Right ventricle myocardium inferior (tissue), 1 donor: ENCODE measurements at regions not wholly inside any gene's neighbourhood (a gene's known extent, or its start where the extent isn't known, plus 50 kb on each side); places are given as distances from the start of the nearest gene placed in this dataset.

Experiments used
- ATAC-seq: fragments of 200-7000 bp; cut with Tn5 transposase; one replicate; pipeline ENCODE4 v1.9.1; 2020; ENCODE audit warnings: mild to moderate bottlenecking, moderate library complexity
- DNase-seq: peaks from one replicate; pipeline ENCODE4 v3.0.0; 2021; ENCODE audit errors: missing footprints
- intact Hi-C: fragments of 100-400 bp; cut with DNase I; formaldehyde crosslinking; loops from one replicate; pipeline ENCODE4 v1.11.0; 2022
- donor health status: DM: no; HTN: yes; CAD: no; lungs with severe emphysema.

DNA sequence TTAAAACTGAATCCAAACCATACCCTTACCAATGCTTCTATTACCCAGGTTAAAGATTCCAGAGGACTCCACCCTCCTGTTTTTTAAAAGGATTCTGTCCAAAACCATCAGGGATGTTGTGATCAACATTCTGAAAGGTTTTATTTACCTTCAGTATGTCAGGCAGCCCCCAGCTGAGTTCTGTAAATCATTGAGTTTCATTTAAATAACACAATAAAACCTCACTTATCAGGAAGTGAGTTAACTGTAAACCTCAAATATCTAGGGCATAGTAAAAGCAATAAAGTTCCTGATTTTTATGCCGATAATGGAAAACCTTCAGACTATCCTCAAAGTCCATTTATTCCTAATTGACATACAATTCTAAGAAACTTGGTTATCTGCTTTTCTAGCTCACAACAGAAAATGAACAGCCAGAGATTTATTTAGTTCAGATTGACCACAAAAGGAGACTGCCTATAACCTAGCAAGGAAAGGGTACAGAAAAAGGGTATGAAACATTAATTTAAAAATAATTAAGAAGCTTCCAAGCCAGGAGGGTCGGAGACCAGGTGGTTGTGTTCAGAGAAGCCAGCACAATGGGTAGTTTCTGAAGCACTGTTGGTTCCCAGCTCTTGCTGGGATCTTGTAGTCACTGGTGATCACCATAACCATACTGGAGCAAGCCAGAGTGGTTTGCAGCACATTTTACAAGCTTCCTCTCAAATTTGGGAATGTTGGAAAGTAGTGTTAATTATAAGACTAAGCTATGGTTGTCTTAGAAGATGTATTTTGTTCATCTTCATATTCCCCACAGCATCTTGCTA, 336.4 kb upstream of the FMN2 start:
- DNase-seq (no peak), ATAC-seq (no peak)
- intact Hi-C loops, result no loop called here

DNA sequence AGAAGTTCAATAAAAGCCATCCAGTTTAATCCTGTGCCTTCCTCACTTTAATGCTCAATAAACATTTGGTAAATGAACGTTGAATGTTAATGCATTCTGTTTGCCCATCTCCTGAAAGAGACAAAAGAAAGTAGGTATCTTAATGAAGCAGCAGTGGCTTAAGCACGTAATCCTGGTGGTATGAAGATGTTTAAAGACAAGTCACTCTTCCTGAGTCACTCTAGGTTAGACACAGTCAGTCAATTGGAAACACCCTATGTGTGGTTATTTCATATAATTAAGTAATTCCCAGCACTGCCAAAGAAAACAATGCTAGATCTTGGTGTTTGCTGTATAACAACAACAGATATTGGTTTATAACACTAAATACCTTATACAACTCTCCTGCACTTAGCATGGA, 334.0 kb upstream of the FMN2 start:
- no peak for DNase-seq
- ATAC-seq, result no peak
- intact Hi-C loops, result no loop called here

DNA sequence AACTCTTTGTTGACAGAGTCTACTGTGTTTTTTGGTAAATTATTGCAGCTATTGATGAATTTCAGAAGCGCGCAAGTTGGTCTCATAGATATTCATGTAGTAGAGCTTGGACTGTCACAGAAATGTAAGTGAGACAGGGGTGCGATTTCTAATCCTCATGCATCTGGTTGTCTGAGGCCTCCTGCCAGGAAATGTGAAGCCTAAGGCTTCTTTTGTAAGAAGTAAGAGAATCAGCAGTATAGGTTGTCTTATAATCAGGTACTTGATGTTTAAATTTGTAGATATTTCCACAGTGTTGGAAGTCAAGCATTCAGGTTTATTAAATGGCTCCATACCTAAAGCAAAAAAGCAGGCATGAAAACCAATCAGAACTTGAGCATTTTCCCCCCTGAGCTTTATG, 332.9 kb upstream of the FMN2 start:
- ATAC-seq (no peak), DNase-seq (no peak)
- intact Hi-C loops, result no loop called here

- no peak for ATAC-seq
- no peak for DNase-seq
- intact Hi-C loops, result no loop called here
Observed at GRCh38 chr1:239761509-239761908, 330.2 kb upstream of the FMN2 start.

DNA sequence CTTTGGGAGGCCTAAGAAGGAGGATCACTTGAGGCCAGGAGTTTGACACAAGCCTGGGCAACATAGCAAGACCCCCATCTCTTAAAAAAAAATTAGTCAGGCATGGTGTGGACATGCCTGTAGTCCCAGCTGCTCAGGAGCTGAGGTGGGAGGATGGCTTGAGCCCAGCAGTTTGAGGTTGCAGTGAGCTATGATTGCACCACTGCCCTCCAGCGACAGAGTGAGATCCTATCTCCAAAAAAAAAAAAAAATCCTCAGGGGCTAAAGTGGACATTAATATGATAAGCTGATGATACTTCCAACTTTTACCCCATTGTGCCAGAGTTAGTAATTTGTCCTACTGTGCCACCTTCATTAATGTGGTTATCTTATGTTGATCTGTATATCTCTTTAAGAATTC, 327.8 kb upstream of the FMN2 start:
- intact Hi-C loops, result no loop called here
- no peak for ATAC-seq
- DNase-seq, result no peak

DNA sequence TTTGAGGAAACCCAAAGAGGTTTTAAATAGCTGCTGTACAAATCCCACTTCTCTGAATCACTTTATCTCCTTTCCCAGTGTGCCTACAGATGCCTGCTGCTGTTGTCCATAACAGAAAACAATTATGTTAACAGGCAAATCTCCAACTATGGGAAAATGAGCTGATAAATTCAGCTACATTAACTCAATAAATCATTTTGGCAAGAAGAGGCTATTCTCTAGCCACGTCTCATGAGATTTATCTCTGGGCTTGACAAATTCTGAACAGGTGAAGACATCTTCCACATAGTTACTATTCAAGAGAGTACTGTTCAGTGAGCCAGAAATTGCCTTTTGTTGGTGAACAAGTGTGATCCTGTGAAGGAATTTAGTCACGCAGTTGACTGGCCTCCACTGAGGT, 327.1 kb upstream of the FMN2 start:
- DNase-seq, result no peak
- intact Hi-C loops, result no loop called here
- ATAC-seq, result no peak

DNA sequence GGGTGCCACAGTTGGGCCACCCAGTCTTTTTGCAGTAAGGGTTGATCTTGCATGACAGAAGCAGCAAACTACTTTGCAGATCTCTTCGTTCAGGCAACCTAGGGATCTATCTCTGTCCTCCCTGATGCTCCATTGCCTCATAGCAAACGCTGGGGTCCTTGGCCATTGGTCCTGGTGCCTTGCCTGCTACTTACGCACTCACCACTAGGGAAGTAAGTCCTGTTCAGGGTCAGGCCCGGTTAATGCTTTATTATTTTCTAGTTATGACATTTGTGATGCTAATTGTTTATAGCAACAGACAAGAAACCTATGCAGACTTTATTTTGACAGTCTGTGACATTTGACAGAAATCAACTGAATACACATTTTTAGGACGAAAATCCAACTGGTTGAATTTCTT, 326.5 kb upstream of the FMN2 start:
- intact Hi-C loops, result no loop called here
- ATAC-seq, result no peak
- no peak for DNase-seq

GRCh38 chr1:239771550-239771949, 320.1 kb upstream of the FMN2 start:
- DNase-seq (no peak), ATAC-seq (no peak)
- intact Hi-C loops, result no loop called here

- no peak for DNase-seq
- intact Hi-C loops, result no loop called here
- ATAC-seq, result no peak
Observed at GRCh38 chr1:239772446-239772845, 319.2 kb upstream of the FMN2 start.

DNA sequence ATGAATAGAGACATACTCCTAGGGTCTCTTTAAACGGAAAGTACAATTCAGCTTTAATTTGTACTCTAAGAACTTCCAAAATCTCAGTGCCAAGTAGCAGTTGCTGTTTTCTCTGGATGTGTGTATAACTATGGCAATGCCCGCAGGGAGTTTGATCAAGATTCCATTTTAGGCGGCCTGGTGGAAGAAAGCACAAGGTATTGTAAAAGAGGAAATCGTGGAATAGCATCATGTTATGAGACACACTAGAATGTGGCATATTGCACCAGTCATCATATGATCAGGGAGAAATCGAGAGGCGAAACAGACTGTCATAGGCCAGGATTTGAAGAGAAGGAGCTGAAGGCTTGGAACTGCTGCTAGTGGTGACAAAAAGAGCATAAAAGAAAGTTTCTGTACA, 316.2 kb upstream of the FMN2 start:
- ATAC-seq, result no peak
- DNase-seq, result no peak
- intact Hi-C loops, result no loop called here

DNA sequence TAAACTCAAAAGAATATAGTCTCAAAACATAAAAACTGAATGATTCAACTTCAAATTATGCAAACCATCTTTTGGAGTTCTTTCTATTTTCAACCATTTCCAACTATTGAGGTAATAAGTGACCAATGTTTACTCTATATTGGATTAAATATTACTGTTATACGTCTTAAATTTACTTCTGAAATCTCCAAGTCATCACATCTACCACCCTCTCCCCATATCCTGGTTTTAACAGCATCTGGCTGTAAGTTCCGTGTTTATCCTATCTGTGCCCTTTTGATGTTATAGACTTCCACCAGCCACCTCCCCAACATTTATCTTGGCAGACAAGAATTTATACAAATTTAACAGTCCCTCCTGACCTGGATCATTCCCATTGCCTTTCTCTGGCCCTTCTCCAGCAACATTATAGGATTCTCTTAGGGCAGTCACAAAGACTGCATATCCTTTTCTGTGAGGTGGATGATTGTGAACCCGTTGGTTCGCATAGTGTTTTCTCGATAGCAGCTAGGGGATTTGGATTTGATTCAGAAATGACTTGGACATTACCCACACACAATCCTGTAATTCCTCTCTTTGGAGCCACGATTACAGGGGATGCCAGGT, 313.4 kb upstream of the FMN2 start:
- intact Hi-C loops, result no loop called here
- no peak for ATAC-seq
- DNase-seq, result no peak

- intact Hi-C loops, result no loop called here
- no peak for ATAC-seq
Observed at GRCh38 chr1:239779962-239780361, 311.7 kb upstream of the FMN2 start.

DNA sequence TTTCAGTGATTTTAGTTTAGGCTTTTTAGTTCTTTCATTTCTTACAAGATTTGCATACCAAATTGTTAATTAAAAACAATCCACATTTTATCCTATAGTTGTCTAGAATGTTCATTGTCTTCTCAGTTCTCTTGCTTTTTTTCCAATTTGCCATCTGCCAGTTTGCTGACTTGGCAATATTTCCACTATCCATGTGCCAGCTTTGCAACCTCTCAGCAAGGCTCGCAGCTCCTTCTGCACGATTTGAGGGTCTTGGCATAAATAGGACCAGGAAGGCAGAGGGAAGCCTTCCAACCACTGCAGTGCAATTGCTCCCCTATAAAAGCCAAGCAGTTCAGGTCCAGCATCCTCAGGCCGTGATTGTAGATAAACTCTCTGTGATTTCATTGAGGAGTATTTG, 306.8 kb upstream of the FMN2 start:
- DNase-seq, result no peak
- no peak for ATAC-seq
- intact Hi-C loops, result no loop called here

More at GRCh38 chr1:239779962-239780361, 311.7 kb upstream of the FMN2 start:
- DNase-seq, result no peak

GRCh38 chr1:239785576-239785975, 306.1 kb upstream of the FMN2 start:
- DNase-seq (no peak), ATAC-seq (no peak)
- intact Hi-C loops, result no loop called here

DNA sequence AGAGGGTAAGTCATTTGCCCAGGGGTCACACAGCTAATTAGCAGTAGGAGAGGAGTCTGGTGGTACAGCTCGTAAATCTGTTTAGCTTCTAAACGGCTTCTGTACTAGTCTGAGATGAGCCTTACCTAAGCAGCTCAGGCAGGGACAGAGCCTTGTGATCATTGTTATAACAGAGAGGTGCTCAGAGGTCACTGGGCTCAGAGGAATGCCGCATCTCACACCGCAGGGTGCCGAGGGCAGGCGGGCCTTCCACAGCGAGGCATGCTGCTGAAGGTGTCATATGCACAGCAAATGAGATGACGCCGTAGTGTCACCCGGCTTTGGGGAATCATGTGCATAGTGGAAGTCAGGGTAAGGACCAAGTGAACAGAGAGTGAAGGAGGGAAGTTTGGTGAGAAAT, 305.2 kb upstream of the FMN2 start:
- intact Hi-C loops, result no loop called here
- DNase-seq (no peak), ATAC-seq (no peak)

DNA sequence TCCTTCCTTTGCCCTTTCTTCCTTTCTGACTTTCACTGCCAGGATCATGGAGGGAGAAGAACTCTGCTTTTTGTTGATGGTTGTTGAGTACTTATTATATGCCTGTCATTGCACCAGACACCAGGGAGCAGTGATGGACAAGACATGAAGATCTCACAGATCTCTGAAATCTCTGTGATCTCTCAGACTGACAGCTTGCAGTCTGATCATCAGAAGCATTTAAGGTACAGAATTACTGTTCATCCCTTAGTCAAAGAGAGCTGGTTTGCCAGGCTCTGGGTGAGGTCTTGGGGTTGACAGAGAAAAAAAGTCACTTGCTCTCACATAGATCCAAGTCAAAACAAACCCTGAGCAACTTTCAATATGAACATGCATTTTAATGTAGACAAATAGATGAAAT, 299.5 kb upstream of the FMN2 start:
- DNase-seq (no peak), ATAC-seq (no peak)
- intact Hi-C loops, result no loop called here

GRCh38 chr1:239795304-239795703, 296.4 kb upstream of the FMN2 start:
- DNase-seq, result no peak
- intact Hi-C loops, result no loop called here
- no peak for ATAC-seq

- DNase-seq (no peak), ATAC-seq (no peak)
- intact Hi-C loops, result no loop called here
Observed at GRCh38 chr1:239799617-239800016, 292.1 kb upstream of the FMN2 start.

DNA sequence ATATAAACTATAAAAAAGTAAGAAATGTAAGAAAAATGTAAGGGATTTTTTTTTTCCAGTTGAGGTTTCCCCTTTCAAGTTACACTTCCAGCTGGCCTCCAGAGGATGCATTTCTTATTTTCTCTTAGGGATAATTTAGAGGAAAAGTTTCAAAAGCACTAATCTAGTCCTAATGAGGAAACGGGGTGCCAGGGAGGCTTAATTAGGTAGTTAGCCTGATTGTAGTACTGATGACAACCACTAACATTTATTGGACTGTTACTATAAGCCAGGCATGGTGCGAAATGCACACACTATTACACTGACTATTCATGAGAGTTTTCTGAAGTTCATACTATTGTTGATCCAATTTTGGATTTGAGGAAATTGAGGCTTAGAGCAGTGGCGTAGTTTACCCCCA, 290.8 kb upstream of the FMN2 start:
- intact Hi-C loops, result no loop called here
- DNase-seq (no peak), ATAC-seq (no peak)

DNA sequence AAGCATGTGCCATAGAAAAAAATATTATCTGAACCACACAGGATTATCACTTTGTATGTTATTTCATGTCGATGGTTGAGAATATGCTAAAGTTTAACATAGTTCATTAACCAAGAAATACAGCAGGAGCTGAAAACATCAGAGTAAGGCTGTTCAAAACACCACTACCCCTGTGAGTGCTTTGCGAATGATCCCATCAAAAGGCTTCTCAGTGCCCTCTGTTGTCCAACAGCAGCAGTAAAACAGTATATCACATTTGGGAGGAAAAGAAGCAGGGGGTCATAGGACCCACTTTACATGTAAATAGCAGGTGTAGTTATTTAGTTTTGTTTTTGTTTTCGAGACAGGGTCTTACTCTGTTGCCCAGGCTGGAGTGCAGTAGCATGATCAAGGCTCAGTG, 289.4 kb upstream of the FMN2 start:
- no peak for ATAC-seq
- DNase-seq, result no peak
- intact Hi-C loops, result no loop called here

DNA sequence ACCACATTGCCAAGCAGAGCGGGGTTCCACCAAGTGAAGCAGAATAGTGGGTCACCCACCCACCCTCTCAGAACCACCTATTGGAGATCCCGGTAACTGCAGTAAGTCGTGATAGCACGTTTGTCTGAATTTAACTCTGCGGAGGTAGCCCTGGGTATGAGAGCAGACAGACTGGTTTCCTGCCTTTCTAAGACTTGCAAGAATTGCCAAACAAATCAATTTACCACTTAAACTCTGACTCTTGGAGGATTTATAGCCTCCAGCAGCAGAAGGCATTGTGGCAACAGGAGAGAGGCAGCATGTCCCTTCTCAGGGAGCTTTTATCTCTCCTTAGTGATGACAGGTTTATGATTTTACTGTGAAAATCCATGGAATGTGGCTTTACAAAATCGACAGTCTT, 287.9 kb upstream of the FMN2 start:
- DNase-seq (no peak), ATAC-seq (no peak)
- intact Hi-C loops, result no loop called here
